Erythroblast (primary cell): ENCODE measurements at regions not wholly inside any gene's neighbourhood (a gene's known extent, or its start where the extent isn't known, plus 50 kb on each side); places are given as distances from the start of the nearest gene placed in this dataset.

ENCODE experiments used
- GATA1 ChIP-seq: IDR thresholded peaks from 2 replicates; pipeline ENCODE4 v1.6.1; 2011; ENCODE audit warnings: low read depth, mild to moderate bottlenecking, control low read depth, low read length, moderate library complexity
- POLR2A ChIP-seq: IDR thresholded peaks from 2 replicates; pipeline ENCODE4 v1.6.1; 2011; ENCODE audit warnings: mild to moderate bottlenecking, low read length

GRCh38 chr3:147328711-147329110 is 77.6 kb downstream of the ZIC4 start:
- TF ChIP-seq POLR2A (no peak), GATA1 (no peak)
